Upper lobe of left lung (tissue), 4 donors: ENCODE measurements at regions not wholly inside any gene's neighbourhood (a gene's known extent, or its start where the extent isn't known, plus 50 kb on each side); places are given as distances from the start of the nearest gene placed in this dataset.

ENCODE experiments used
- POLR2A ChIP-seq, 4 donors: fragments of 450-650 bp; IDR thresholded peaks; one replicate each; pipeline ENCODE4 v1.5.1; 2016 to 2017; ENCODE audit warnings: antibody characterized with exemption in 4 of 4, mild to moderate bottlenecking in 2 of 4
- TF ChIP-seq, protein P1 (sequence below), 6 experiments: fragments of 450-650 bp in 4 of 6; fragments of 200-600 bp in 2 of 6; sonication (generic) in 2 of 6; IDR thresholded peaks; one replicate each; pipeline ENCODE4 v1.5.1; 2016 to 2019; ENCODE audit warnings: antibody characterized with exemption in 6 of 6

DNA sequence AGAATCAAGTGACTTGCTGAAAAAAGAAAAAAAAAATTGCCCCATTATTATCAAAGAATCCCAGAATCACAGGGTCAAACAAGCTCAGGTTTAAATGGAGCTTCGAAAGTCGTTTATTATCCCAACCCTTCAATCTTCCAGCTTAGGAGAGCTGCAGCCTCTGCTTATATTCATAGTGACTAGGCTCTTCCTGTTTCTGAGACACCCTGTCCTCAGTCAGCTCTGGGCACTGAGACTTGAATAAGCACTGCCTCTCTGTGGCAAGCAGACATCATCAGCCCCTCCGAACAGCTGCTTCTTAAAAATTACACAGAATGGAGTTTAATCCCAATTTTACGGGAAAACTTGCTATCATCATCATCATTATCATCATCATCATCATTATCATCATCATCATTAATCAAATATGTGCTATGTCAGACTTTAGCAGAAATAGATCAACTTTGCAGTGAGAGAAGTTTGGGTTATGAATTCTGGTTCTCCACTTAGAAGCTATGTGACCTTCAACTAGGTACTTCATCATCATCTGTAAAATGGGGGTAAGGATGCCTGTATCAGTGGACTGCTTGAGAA, 614.0 kb upstream of the SYNCRIP start:
- TF ChIP-seq, protein P1, sequence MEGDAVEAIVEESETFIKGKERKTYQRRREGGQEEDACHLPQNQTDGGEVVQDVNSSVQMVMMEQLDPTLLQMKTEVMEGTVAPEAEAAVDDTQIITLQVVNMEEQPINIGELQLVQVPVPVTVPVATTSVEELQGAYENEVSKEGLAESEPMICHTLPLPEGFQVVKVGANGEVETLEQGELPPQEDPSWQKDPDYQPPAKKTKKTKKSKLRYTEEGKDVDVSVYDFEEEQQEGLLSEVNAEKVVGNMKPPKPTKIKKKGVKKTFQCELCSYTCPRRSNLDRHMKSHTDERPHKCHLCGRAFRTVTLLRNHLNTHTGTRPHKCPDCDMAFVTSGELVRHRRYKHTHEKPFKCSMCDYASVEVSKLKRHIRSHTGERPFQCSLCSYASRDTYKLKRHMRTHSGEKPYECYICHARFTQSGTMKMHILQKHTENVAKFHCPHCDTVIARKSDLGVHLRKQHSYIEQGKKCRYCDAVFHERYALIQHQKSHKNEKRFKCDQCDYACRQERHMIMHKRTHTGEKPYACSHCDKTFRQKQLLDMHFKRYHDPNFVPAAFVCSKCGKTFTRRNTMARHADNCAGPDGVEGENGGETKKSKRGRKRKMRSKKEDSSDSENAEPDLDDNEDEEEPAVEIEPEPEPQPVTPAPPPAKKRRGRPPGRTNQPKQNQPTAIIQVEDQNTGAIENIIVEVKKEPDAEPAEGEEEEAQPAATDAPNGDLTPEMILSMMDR (IDR thresholded peaks at IDR 0.05), result no peak
- no peak for TF ChIP-seq POLR2A (IDR thresholded peaks at IDR 0.05)
